CD4-positive, alpha-beta T cell treated with Interleukin-15 for 1 hour (primary cell): ENCODE measurements at regions not wholly inside any gene's neighbourhood (a gene's known extent, or its start where the extent isn't known, plus 50 kb on each side); places are given as distances from the start of the nearest gene placed in this dataset.
"Not testable (repeated sequence)": the region's sequence is repeated elsewhere in the genome, so short reads cannot be mapped to it uniquely, and the experiment has no call there.

Experiments
- DNase-seq: peaks from one replicate; pipeline ENCODE4 v3.0.0-alpha.2; 2020

DNA sequence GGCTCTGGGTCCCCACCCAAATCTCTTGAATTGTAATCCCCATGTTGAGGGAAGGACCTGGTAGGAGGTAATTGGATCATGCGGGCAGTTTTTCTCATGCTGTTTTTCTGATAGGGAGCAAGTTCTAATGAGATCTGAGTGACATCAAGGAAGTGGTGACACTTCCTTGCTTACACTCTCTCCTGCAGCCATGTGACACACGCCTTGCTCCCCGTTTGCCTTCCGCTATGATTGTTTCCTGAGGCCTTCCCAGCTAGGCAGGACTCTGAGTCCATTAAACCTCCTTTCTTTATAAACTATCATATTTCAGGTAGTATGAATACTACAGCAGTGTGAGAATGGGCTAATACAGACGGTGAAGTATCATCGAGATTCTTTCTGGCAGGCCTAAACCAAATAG is 1040.4 kb upstream of the MIR17HG start:
- no peak for DNase-seq

DNA sequence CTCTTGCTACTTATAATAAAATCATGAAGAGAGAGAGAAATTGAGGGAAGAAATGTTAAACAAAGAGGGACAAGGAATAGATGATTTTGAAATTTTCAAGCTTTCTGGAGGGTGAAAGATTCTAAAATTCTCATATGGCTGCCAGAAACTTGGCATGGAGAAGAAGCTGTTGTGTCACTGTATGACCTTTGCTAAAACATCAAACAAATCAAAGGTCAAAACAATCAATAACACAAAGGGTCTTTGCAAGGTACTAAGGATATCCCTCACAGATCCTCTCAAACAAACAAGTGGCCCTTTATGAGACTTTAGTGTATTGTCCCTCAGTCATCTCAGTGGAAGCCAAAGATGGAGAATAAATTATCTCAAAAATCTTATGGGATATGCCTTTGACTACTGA is 1039.2 kb upstream of the MIR17HG start:
- DNase-seq = no peak

DNA sequence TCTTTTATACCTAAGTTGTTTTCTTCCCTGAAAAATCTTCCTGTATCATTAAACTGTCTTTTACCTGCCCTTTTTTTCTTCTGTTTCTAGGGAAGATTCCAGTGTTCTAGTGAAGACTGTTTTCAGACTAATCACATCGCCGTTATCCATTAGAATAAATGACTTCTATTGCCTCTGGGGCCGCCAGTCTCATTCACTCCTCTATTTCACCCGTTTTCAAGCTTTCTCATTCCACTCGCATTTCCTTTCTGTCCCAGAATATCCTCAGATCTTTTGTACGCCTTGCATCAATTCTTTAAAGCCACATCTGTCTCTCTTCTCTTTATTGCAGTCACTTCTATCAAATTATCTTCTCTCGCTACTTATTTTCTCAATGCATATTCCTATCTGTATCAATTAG is 1035.6 kb upstream of the MIR17HG start:
- no peak for DNase-seq

DNA sequence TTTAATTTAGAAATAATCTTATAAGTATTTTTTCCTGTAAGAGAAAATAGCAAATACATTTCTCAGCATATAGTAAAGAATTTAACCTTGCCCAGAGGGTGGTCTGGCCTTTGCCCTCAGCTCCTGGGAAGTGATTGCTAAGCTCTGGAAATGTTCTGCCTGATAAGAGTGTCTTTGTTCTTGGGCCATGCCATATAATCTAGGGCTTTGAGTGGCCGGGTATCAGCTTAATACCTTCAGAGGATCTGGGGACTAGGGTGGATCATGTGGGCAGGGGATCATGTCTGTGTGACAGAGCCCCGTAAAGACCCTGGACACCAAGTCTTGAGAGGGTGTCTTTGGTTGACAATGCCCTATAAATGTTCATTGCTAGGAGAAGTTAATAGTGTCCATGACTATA is 1032.4 kb upstream of the MIR17HG start:
- no peak for DNase-seq

DNA sequence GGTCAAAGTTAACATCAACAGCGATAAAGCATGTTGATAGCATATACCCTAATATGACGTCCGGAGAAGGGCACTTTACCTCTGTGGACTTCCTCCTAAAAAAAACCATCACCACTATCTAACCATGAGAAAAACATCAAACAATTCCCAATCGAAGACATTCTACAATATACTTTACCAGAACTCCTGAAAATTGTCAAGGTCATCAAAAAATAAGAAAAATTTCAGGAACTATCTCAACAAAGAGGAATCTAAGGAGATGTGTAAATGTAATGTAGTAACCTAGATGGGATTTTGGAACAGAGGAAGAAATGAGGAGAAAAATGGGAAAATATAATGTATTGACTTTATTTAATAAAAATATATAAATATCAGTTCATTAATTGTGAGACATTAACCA is 1026.8 kb upstream of the MIR17HG start:
- no peak for DNase-seq

DNA sequence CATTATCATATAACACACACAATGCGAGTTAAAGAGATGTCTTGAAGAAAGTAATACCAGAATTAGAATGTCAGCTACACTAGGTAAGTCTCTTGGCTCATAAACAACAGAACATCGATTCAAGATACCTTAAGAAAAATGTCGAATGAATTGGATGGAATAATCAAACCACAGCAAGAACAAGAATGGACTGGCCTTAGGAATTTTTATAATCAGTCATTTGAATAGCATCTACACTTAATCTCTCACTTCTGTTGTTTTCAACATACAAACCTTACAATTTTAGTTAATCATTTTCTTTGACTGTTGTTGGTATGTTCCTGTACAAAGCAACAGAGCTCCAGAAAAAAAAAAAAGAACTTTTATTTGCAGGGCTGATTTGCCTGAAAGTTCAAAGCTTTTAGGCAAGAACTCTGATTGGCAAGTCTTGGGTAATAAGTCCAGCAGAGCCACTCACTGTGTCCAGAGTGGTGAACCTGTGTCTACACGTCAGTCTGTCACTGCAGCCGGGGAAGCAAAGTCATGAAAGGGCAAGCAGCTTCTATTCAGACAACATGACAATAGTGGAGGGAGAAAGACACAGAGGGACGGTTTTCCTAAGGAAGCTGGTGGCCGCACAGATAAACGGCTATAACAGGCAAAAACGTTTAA is 1026.1 kb upstream of the MIR17HG start:
- no peak for DNase-seq

DNA sequence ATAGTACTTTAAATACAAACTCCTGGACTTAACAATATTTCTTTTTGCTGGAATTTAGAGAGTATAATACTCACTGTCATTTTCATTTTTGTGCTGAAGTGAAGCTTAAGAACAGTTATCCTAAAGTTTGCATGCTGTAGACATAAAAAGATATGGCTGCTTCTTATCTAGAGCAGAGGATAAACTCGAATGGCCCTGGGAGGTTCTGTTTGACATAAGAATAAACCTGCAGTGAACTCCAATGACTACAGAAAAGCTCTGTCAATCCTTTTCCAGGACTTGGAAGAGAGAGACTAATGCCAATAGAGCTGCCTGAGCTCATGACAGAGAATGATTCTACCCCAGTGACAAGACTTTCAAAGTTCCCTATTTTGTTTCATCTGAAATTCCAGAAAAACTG is 1017.8 kb upstream of the MIR17HG start:
- no peak for DNase-seq

DNA sequence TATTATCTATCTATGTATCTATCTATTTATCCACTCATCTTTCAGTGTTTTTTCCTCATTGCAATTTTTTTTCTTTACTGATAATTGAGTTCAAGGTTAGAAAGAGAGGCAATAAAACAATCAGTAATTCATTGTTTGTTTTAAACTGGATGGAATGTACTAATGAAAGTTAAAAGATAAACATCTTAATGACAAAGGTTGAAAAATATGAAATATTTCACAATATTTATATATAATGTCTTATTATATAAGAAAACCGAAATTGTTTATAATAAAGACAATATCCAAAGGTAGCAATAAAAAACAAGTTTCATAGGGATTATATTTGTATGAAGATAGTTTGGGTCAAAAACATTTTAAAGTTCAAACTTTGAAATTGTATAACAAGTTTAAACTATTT is 1015.5 kb upstream of the MIR17HG start:
- no peak for DNase-seq

DNA sequence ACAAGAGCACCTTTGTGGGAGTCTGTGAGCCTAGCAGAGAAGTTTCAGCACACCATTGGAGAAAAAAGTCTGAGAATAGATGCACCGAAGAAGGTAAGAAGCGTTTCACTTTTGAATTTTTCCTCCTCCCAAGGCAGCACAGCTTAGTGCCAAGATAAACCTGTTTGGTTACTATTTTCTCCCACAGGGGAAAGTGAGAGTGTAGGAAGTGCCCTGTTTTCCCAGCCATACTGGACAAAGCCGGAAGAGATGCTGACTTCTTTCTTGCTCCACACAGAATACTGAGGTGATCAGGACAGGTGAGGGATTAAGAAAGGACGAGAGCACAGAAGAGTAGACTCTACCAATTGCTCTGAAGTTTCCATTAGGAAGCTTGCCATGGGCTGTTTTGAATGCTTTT is 1011.0 kb upstream of the MIR17HG start:
- DNase-seq = no peak

DNA sequence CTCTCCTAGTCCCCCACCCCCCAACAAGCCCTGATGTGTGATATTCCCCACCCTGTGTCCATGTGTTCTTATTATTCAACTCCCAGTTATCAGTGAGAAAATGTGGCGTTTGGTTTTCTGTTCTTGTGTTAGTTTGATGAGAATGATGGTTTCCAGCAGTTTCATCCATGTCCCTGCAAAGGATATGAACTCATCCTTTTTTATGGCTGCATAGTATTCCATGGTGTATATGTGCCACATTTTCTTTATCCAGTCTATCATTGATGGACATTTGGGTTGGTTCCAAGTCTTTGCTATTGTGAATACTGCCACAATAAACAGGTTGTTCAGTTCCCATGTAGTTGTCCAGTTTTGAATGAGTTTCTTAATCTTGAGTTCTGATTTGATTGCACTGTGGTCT is 1006.1 kb upstream of the MIR17HG start:
- not testable (repeated sequence) for DNase-seq

DNA sequence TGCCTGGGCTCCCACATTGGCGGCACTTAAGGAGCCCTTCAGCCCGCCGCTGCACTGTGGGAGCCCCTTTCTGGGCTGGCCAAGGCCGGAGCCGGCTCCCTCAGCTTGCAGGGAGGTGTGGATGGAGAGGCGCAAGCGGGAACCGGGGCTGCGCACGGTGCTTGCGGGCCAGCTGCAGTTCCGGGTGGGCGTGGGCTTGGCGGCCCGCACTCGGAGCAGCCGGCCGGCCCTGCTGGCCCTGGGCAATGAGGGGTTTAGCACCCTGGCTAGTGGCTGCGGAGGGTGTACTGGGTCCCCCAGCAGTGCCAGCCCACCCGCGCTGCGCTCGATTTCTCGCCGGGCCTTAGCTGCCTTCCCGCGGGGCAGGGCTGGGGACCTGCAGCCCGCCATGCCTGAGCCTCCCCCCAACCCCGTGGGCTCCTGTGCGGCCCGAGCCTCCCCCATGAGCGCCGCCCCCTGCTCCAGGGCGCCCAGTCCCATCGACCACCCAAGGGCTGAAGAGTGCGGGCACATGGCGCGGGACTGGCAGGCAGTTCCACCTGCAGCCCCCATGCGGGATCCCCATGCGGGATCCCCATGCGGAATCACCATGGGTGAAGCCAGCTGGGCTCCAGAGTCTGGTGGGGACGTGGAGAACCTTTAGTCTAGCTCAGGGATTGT is 998.9 kb upstream of the MIR17HG start:
- DNase-seq = not testable (repeated sequence)

DNA sequence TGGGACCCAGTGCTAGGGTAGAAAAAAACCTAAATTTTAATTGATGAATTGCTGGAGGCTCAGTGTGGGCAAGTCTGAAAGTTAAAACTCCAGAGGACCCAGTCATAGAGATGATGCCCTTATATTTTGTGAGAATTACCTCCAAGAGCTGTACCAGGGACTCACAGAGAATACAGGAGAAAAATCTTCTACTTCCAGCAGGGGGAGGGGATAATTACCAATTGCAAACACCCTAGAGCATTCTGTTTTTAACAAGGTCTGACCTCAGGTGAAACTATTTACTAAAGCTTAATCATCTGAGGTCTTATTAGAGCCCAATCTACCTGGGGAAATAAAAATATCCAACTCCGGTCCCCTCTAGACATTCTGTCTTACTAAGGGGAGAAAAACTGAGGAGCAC is 994.7 kb upstream of the MIR17HG start:
- DNase-seq = no peak

DNA sequence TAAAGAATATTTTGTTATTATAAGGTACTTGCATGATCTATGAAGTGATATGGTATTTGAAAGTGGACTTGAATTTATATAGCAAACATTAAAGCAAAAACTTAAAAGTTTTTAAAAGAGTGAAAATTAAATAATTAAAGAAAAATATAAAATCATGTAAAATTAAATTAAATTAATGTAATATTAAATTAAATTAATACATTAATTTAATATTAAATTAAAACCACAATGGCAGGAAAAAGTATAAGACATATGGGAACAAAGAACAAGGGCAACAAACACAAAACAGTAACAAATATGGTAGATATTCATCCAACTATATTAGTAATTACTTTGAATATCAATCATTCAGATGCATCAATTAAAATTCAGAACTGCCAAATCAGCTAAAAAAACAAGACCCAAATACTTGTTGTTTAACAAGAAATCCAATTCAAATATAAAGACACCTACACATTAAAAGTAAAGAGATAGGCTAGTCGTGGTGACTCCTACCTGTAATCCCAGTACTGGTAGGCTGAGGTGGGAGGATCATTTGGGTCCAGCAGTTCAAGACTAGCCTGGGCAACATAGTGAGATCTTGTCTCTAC is 992.2 kb upstream of the MIR17HG start:
- no peak for DNase-seq

DNA sequence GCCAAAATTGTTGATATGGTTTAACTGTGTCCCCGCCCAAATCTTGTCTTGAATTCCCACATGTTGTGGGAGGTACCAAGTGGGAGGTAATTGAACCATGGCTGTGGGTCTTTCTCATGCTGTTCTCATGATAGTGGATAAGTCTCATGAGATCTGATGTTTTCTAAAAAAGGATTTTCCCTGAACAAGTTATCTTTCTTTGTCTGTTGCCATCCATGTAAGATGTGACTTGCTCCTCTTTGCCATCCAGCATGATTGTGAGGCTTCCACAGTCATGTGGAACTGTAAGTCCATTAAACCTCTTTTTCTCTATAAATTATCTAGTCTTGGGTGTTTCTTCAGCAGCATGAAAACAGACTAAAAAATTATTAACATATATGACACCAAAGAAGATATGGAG is 986.7 kb upstream of the MIR17HG start:
- DNase-seq = no peak

DNA sequence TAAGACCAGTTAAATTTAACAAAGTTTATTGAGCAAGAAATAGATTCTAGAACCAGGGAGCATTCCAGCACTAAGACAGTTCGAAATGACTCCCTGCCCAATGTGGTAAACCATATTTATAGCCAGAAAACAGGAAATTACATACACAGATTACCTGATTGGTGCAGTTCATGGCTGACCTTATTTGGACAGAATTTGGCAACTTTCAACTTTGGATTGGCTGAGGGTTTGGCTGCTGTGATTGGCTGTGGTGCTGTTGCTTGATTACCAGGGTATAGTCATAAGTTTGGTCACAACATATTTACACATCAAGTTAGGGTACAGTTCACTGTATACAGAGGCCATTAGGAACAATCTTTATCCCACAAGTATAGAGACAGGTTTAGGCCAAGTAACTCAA is 984.8 kb upstream of the MIR17HG start:
- DNase-seq = no peak

DNA sequence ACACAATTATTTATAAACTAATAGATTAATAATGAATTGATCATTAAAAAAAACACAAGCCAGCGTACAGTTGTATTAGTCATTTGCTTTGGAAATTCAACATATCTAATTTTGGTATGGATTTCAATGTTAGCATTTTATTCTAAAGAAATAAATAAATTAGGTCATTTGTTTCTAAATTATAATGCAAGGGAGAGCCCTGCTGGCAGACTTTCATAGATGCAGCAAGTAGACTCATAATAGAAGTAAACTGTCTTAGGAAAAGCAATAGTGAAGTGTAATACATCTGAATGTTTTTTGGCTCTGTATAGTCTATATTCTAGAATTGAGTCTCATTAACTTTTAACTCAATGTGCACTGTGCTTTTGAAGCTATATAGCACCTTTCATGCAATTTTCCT is 982.4 kb upstream of the MIR17HG start:
- no peak for DNase-seq

DNA sequence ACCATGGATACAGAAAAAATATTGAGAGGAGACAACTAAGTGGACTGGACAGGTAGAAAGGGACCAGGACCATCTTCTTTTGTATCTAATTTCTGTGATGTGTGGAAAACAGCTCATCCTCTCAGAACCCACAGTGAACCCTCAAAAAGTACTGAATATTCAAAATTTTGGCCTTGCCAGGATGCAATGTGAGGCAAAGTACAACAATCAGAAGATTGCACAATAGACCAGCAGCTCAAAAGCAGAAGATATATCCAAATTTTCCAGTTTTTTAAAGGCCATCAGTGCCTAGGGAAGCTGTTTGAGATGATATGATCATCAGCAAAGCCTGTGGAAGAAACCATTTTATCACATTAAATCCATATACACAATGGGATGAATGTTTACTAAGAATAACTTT is 973.3 kb upstream of the MIR17HG start:
- DNase-seq = no peak

DNA sequence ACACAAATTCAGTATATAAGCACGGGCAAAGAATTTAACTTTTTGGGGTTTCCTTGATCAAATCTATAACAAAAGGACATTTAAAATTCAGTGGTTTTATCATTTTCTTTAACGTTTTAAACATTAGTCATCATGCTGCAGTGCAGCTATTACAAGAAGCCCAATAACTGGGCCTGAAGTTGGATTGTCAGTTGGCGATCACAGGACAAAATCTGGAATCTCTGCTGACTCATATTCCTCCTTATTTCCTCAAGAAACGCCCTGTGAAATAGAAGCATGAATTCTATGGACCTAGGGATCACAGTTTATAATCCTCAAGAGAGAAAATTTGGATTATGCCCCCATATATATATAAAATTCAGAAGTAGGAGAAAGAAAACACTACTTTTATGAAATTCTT is 971.6 kb upstream of the MIR17HG start:
- no peak for DNase-seq

DNA sequence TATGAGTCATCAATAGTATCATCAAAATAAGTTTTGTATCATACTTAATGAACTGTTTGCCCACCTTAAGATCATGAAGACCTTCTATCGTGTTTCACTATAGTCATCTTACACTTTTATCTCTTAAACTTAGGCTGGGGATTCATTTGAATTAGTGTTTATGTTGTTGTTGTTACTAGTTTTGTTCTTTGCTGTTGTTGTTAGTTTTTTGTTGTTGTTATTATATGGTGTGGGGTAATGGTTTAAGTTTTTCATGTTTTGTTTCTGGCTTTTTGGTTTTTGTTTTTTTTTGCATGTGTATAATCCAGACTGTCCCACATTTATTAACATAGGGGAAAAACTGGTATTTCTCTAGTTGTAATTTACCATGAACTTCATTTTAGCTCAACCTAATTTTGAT is 965.1 kb upstream of the MIR17HG start:
- no peak for DNase-seq

DNA sequence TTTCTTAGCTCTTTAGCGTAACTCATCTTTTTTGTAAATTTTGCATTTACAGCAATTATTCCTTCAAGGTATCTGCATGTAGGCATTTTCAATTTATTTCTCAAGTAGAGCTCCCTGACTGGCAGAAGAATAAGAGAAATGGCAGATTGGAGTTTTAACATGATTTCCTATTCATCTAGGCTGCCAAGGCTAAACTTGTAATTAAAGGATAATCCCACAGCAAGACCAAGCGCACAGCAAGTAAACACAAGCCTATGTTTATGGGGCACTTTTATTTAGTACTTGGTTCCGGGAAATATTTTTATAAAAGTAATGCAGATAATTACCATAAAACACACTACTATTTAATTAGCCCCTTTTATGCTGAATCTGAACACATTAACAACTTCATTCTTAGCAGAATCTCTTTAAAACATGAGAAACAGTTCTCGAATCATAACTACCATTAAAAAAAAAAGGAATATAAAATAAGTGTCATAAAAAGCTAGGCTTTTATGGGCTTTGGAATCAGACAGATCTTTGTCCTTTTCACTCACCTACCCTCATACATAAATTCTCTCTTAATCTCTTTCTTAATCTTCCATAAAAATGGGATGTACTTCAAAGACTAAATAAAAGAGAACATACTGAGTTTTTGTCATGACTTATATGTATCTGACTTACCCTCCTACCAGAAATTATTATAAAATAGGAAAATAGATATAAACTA is 961.6 kb upstream of the MIR17HG start:
- DNase-seq = no peak

DNA sequence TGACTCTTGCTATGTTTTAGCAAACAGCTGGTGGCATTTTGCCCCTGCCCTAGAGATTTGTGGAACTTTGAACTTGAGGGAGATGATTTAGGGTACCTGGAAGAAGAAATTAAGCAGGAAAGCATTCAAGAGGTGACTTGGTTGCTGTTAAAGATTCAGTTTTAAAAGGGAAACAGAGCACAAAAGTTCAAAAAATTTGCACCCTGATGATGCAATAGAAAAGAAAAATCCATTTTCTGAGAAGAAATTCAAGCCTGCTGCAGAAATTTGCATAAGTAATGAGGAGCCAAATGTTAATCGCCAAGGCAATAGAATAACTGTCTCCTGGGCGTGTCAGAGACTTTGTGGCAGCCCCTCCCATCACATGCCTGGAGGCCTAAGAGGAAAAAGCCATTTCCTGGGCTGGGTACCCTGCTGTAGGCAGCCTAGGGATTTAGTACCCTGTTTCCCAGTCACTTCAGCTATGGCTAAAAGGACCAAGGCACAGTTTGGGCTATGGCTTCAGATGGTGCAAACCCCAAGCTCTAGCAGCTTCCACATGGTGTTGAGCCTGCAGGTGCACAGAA is 958.5 kb upstream of the MIR17HG start:
- no peak for DNase-seq

DNA sequence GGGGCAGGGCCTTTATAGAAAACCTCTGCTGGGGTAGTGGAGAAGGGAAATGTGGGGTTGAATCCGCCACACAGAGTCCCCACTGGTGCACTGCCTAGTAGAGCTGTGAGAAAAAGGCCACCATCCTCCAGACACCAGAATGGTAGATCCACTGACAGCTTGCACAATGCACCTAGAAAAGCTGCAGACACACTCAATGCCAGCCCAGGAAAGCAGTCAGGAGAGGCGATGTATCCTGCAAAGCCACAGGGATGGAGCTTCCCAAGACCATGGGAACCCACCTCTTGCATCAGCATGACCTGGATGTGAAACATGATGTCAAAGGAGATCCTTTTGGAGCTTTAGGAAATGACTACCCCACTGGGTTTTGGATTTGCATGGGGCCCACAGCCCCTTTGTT is 958.0 kb upstream of the MIR17HG start:
- no peak for DNase-seq

DNA sequence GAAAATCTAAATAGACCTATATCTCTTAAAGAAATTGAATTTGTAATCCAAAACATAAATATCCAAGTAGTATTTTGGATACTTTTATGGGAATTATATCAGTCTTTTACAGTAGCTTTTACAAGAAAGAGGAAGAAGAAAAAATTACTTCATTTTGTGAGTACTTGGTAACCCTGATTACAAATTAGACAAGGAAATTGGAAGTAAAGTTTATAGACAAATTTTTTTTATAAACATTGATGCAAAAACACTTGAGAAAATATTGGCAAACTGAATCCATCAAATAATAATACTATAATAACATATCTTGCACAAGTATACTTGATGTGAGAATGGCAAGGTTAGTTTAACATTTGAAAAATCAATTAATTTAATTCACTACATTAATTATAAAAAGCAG is 954.1 kb upstream of the MIR17HG start:
- DNase-seq = no peak

DNA sequence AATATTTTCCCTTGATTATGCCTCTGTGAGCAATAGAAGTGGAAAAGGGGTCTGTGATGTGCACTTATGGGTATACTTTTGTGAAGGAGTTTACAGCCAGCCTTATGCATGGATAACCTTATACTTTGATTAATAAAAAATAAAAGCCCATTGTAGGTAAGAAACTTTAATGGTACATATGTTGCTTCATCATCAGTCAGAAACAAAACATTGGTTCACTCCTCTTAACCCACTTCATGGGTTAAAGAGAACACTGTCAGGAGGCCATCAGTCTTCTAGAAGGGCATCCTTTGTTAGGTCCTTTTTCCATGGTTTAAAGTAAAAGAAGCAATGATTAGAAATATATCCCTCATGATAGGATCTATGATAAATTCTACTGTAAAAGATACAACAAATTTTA is 952.1 kb upstream of the MIR17HG start:
- DNase-seq = no peak
